ENCODE measurements at regions not wholly inside any gene's neighbourhood (a gene's known extent, or its start where the extent isn't known, plus 50 kb on each side); places are given as distances from the start of the nearest gene placed in this dataset.

GRCh38 chr4:32831104-32831503 is 2110.9 kb downstream of the PCDH7 start:
- TF ChIP-seq CTCF (IDR thresholded peaks at IDR 0.05) (no peak), POLR2AphosphoS5 (IDR thresholded peaks at IDR 0.05; ENCODE audit: low read depth, low read length) (no peak), REST (IDR thresholded peaks at IDR 0.05; ENCODE audit: insufficient read depth in 1 of 2, low read depth in 2 of 2, low read length in 1 of 2) (no peak), TCF7L2 (IDR thresholded peaks at IDR 0.05; ENCODE audit: low read depth, low read length) (no peak), SIN3A (IDR thresholded peaks at IDR 0.05; ENCODE audit: borderline replicate concordance, insufficient read depth, low read depth, low read length) (no peak)

Measured in Panc1 (cell line).